ENCODE measurements at regions not wholly inside any gene's neighbourhood (a gene's known extent, or its start where the extent isn't known, plus 50 kb on each side); places are given as distances from the start of the nearest gene placed in this dataset.

GRCh38 chr4:115918149-115918548, 804.7 kb upstream of the NDST4 start:
- no peak overlapping the region for H3K27ac ChIP-seq (ENCODE audit: low read depth, low read length)
- H3K27ac Mint-ChIP-seq, result no peak overlapping the region
- H3K9me3 ChIP-seq (ENCODE audit: control insufficient read depth, low read length), result no peaks in the 10 kb centered on the region

GRCh38 chr4:115906428-115906827, 793.0 kb upstream of the NDST4 start:
- Mint-ChIP-seq H3K4me3 (no peak overlapping the region), H3K27ac (no peak overlapping the region), H3K27me3 (ENCODE audit: insufficient read depth) (no peaks in the 10 kb centered on the region), H3K36me3 (ENCODE audit: low read depth) (peaks cover 6% of the 10 kb centered on the region), H3K9me3 (peaks cover 37% of the 10 kb centered on the region), H3K4me1 (no peaks in the 10 kb centered on the region)
- no peaks in the 10 kb centered on the region for H3K36me3 ChIP-seq (ENCODE audit: control insufficient read depth, insufficient read depth, low read length)
- no peak for DNase-seq
- no peaks in the 10 kb centered on the region for H3K9me3 ChIP-seq (ENCODE audit: control insufficient read depth, low read length)
- H3K27me3 ChIP-seq (ENCODE audit: control insufficient read depth, insufficient read depth, low read length, poor library complexity, severe bottlenecking), result no peaks in the 10 kb centered on the region
- H3K9ac ChIP-seq (ENCODE audit: extremely low read depth, low read length, poor library complexity, severe bottlenecking), result no peak overlapping the region
- H3K27ac ChIP-seq (ENCODE audit: low read depth, low read length), result no peak overlapping the region
- no peak overlapping the region for H3K4me3 ChIP-seq (ENCODE audit: low read length)
- no peaks in the 10 kb centered on the region for H3K4me1 ChIP-seq (ENCODE audit: control insufficient read depth, insufficient read depth, low read length)
- TF ChIP-seq CTCF (conservative IDR thresholded peaks at IDR 0.05), result peak; percentile 59
- 50 to 71% methylated on average over 1 to 2 of the region's 2 CpGs for WGBS, 2 experiments (ENCODE audit: insufficient coverage in 1 of 2, insufficient read length in 1 of 2)

More at GRCh38 chr4:115918149-115918548, 804.7 kb upstream of the NDST4 start:
- H3K4me3 ChIP-seq (ENCODE audit: low read length), result no peak overlapping the region
- no peak overlapping the region for H3K9ac ChIP-seq (ENCODE audit: extremely low read depth, low read length, poor library complexity, severe bottlenecking)
- Mint-ChIP-seq H3K4me1 (peaks cover 6% of the 10 kb centered on the region), H3K27me3 (ENCODE audit: insufficient read depth) (no peaks in the 10 kb centered on the region), H3K4me3 (no peak overlapping the region), H3K36me3 (ENCODE audit: low read depth) (no peaks in the 10 kb centered on the region), H3K9me3 (no peaks in the 10 kb centered on the region)
- no peaks in the 10 kb centered on the region for H3K36me3 ChIP-seq (ENCODE audit: control insufficient read depth, insufficient read depth, low read length)
- H3K27me3 ChIP-seq (ENCODE audit: control insufficient read depth, insufficient read depth, low read length, poor library complexity, severe bottlenecking), result no peaks in the 10 kb centered on the region
- no peaks in the 10 kb centered on the region for H3K4me1 ChIP-seq (ENCODE audit: control insufficient read depth, insufficient read depth, low read length)
- no peak for DNase-seq
- TF ChIP-seq CTCF (conservative IDR thresholded peaks at IDR 0.05), result no peak

- TF ChIP-seq CTCF (conservative IDR thresholded peaks at IDR 0.05), result no peak
- Mint-ChIP-seq H3K9me3 (no peaks in the 10 kb centered on the region), H3K27me3 (ENCODE audit: insufficient read depth) (no peaks in the 10 kb centered on the region), H3K4me3 (no peak overlapping the region), H3K4me1 (no peaks in the 10 kb centered on the region), H3K36me3 (ENCODE audit: low read depth) (no peaks in the 10 kb centered on the region), H3K27ac (no peak overlapping the region)
- H3K4me3 ChIP-seq (ENCODE audit: low read length), result no peak overlapping the region
- H3K9me3 ChIP-seq (ENCODE audit: control insufficient read depth, low read length), result no peaks in the 10 kb centered on the region
- no peak overlapping the region for H3K27ac ChIP-seq (ENCODE audit: low read depth, low read length)
- H3K36me3 ChIP-seq (ENCODE audit: control insufficient read depth, insufficient read depth, low read length), result no peaks in the 10 kb centered on the region
- H3K9ac ChIP-seq (ENCODE audit: extremely low read depth, low read length, poor library complexity, severe bottlenecking), result no peak overlapping the region
- H3K4me1 ChIP-seq (ENCODE audit: control insufficient read depth, insufficient read depth, low read length), result no peaks in the 10 kb centered on the region
- no CpG with 5 or more reads among the region's 1 CpG for WGBS, 2 experiments (ENCODE audit: insufficient coverage in 1 of 2, insufficient read length in 1 of 2)
- no peaks in the 10 kb centered on the region for H3K27me3 ChIP-seq (ENCODE audit: control insufficient read depth, insufficient read depth, low read length, poor library complexity, severe bottlenecking)
- DNase-seq, result no peak
Measured at GRCh38 chr4:115883847-115884246, 770.4 kb upstream of the NDST4 start.

Data from endodermal cell (in vitro differentiated cells).